ENCODE measurements at regions not wholly inside any gene's neighbourhood (a gene's known extent, or its start where the extent isn't known, plus 50 kb on each side); places are given as distances from the start of the nearest gene placed in this dataset.
"Not testable (repeated sequence)": the region's sequence is repeated elsewhere in the genome, so short reads cannot be mapped to it uniquely, and the experiment has no call there.

GRCh38 chr7:112540839-112541577 lies 60.2 kb downstream of the LSMEM1 start:
- DNase-seq (ENCODE audit: low read depth in 2 of 2): no peak

GRCh38 chr7:112546723-112547513 lies 66.1 kb downstream of the LSMEM1 start:
- no peak for DNase-seq (ENCODE audit: low read depth in 2 of 2)

GRCh38 chr7:112547916-112548315 lies 67.1 kb downstream of the LSMEM1 start:
- no peak for DNase-seq (ENCODE audit: low read depth in 2 of 2)

DNA sequence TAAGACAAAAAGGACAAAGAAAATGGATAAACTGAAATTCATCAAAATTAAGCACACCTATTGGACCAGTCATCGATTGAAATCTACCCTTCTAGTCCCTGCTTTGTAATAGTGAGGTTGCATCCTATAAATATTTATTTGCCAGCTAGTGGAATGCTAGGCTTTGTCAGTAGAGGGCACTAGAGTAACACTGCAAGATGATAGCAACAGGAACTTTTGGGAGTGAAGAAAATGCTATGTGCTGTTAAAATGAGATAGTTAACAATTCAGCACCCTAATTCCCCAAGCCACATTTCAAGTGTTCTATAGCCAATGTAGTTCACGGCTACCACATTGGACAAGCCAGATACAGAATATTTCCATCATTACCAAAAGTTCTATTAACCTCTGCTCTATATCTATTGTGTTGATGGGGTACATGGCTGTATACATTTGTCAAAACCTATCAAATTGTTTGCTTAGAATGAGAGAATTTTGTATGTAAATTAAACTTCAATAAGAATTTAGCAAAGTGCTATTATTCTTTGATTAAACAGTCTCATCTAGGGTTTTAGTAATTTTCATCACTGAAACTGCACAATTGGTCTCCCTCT lies 69.8 kb downstream of the LSMEM1 start:
- peak in 1 of 2 experiments; percentile 20 for DNase-seq (ENCODE audit: low read depth in 2 of 2)

DNA sequence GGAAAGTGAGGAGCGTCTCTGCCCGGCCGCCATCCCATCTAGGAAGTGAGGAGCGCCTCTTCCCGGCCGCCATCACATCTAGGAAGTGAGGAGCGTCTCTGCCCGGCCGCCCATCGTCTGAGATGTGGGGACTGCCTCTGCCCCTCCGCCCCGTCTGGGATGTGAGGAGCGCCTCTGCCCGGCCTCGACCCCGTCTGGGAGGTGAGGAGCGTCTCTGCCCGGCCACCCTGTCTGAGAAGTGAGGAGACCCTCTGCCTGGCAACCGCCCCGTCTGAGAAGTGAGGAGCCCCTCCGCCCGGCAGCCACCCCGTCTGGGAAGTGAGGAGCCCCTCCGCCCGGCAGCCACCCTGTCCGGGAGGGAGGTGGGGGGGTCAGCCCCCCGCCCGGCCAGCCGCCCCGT lies 70.7 kb downstream of the LSMEM1 start:
- not testable (repeated sequence) for DNase-seq (ENCODE audit: low read depth in 2 of 2)

- DNase-seq (ENCODE audit: low read depth in 2 of 2): no peak
Measured at GRCh38 chr7:112554591-112554990, 73.8 kb downstream of the LSMEM1 start.

GRCh38 chr7:112556633-112557032 lies 75.8 kb downstream of the LSMEM1 start:
- no peak for DNase-seq (ENCODE audit: low read depth in 2 of 2)

GRCh38 chr7:112566442-112567324 lies 85.9 kb downstream of the LSMEM1 start:
- no peak for DNase-seq (ENCODE audit: low read depth in 2 of 2)

DNA sequence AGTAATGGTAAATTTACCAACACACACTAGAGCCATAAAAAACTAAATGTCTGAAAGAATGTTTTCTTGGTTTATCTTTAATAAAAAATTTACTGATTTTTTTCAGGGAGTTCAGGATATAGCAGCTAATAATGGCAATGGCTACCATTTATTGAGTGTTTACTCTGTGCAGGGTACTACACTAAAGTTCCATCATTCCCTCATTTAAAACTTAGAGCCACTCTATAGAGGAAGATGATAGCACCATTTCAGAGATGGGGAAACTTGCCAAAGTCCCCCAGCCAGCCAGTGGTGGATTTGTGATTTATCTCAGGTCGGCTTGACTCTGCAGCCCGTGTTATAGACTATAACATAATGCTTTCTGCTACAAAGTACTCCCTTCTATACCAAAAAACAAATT lies 86.6 kb downstream of the LSMEM1 start:
- DNase-seq (ENCODE audit: low read depth in 2 of 2): no peak

- no peak for DNase-seq (ENCODE audit: low read depth in 2 of 2)
Measured at GRCh38 chr7:112571852-112572607, 91.2 kb downstream of the LSMEM1 start.

GRCh38 chr7:112572669-112573301 lies 92.0 kb downstream of the LSMEM1 start:
- no peak for DNase-seq (ENCODE audit: low read depth in 2 of 2)

DNA sequence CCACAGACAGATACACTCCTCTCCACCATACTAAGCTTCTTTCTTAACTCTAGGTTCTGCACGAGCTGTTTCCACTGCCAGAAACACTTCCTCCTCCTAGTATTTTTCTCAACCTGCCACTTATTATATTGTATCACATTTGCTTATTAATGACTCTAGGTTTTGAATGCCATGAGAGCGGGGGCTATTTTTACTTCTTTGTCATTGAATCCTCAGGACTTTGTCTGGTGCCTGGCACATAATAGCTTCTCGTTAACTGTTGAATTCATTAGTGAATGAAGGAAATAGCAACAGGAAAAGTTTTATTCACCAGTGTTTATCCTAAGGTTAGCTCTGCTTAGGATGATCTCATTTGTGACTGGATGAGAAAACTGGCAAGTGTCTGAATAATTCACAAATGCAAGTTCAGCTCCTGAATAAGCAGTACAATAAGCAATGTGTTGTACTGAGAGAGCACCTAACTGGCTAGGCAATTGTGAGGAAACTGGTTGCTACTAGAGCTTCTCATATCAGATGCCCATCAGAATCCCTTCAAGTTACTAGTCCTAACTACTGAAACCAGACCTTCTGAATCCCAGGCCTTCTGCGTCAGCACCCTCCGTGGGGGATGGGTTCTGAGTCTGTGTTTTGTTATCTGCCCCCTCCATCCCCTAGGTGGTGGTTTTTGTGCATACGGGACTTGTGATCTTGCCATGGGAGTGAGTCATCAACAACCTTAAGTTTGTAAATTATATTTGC lies 92.7 kb downstream of the LSMEM1 start:
- DNase-seq (ENCODE audit: low read depth in 2 of 2): no peak

- DNase-seq (ENCODE audit: low read depth in 2 of 2): no peak
Measured at GRCh38 chr7:112575864-112576263, 95.1 kb downstream of the LSMEM1 start.

- DNase-seq (ENCODE audit: low read depth in 2 of 2): no peak
Measured at GRCh38 chr7:112579388-112579787, 98.6 kb downstream of the LSMEM1 start.

- no peak for DNase-seq (ENCODE audit: low read depth in 2 of 2)
Measured at GRCh38 chr7:112580717-112581435, 100.1 kb downstream of the LSMEM1 start.

- no peak for DNase-seq (ENCODE audit: low read depth in 2 of 2)
Measured at GRCh38 chr7:112581529-112581928, 100.7 kb downstream of the LSMEM1 start.

DNA sequence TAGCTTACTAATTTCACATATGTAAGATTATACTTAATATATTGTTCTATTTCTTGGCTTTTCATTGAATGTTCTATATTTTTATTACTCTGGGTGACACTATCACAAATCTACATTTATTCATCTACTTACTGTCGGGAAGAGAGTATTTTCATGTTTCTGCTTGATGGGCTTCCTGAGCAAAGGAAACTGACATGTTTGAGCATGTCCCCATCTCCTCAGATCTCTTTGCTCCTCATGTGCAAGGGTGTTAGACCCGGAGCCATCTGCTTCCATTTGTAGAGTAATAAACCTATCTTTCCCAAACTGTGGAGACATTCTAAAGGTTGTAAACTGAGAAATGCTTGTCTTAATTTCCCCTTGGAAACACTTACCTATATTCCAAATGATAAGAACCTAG lies 103.5 kb downstream of the LSMEM1 start:
- no peak for DNase-seq (ENCODE audit: low read depth in 2 of 2)

DNA sequence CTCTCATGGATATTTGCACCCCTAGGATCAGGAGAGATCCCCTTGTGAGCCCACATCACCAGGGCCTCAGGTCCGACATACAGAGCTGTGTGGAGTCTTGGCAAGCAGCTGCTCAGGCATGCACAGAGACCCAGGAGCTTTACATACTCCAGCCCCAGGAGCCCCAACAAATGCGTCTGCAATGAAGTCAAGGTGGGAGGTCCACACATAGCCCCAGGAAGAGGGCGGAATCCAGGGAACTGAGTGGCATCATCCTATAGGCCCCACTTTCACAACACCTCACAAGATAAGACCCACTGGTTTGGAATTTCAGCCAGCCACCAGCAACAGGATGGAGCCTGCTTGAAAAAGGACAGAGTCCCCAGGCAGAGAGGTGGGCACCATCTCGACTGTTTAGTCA lies 106.7 kb downstream of the LSMEM1 start:
- no peak for DNase-seq (ENCODE audit: low read depth in 2 of 2)

- not testable (repeated sequence) for DNase-seq (ENCODE audit: low read depth in 2 of 2)
Measured at GRCh38 chr7:112592565-112593263, 111.9 kb downstream of the LSMEM1 start.
